H9 (cell line): ENCODE measurements at regions not wholly inside any gene's neighbourhood (a gene's known extent, or its start where the extent isn't known, plus 50 kb on each side); places are given as distances from the start of the nearest gene placed in this dataset.

Experiments used
- DNase-seq: peaks from one replicate; pipeline ENCODE4 v3.0.0-alpha.2; 2017
- H2AFZ ChIP-seq: one replicate; pipeline ENCODE4 v1.6.1; 2013; ENCODE audit warnings: mild to moderate bottlenecking, low read length, control low read depth, moderate library complexity
- H2AK5ac ChIP-seq: 2 replicates; pipeline ENCODE4 v1.6.1; 2013; ENCODE audit warnings: low read length, control low read depth, mixed read lengths; ENCODE audit not compliant: insufficient read length
- H2BK120ac ChIP-seq: one replicate; pipeline ENCODE4 v1.6.1; 2013; ENCODE audit warnings: low read depth, mild to moderate bottlenecking, low read length, control low read depth, inconsistent platforms; ENCODE audit not compliant: poor library complexity, severe bottlenecking
- H2BK12ac ChIP-seq: 2 replicates; pipeline ENCODE4 v1.6.1; 2013; ENCODE audit warnings: low read length, control low read depth, mixed read lengths, low read depth; ENCODE audit not compliant: insufficient read length
- H2BK15ac ChIP-seq: 2 replicates; pipeline ENCODE4 v1.6.1; 2013; ENCODE audit warnings: low read depth, low read length, control low read depth
- H2BK20ac ChIP-seq: one replicate; pipeline ENCODE4 v1.6.1; 2013; ENCODE audit warnings: low read depth, mild to moderate bottlenecking, low read length, control low read depth, inconsistent platforms; ENCODE audit not compliant: poor library complexity, severe bottlenecking
- H2BK5ac ChIP-seq: 2 replicates; pipeline ENCODE4 v1.6.1; 2013; ENCODE audit warnings: low read length, control low read depth, mixed read lengths; ENCODE audit not compliant: insufficient read length
- H3K14ac ChIP-seq: 2 replicates; pipeline ENCODE4 v1.6.1; 2013; ENCODE audit warnings: low read length, control low read depth; ENCODE audit not compliant: insufficient read depth
- H3K18ac ChIP-seq: 2 replicates; pipeline ENCODE4 v1.6.1; 2013; ENCODE audit warnings: low read depth, mild to moderate bottlenecking, mixed read lengths, low read length, control low read depth; ENCODE audit not compliant: insufficient read length
- H3K23ac ChIP-seq: 2 replicates; pipeline ENCODE4 v1.6.1; 2013; ENCODE audit warnings: low read length, control low read depth, mixed read lengths, low read depth; ENCODE audit not compliant: insufficient read length
- H3K23me2 ChIP-seq: 2 replicates; pipeline ENCODE4 v1.6.1; 2013; ENCODE audit warnings: low read depth, mild to moderate bottlenecking, mixed read lengths, low read length, control low read depth; ENCODE audit not compliant: insufficient read length, poor library complexity, severe bottlenecking
- H3K27ac ChIP-seq: 2 replicates; pipeline ENCODE4 v1.5.1; 2013; ENCODE audit warnings: low read length, control low read depth, mixed read lengths, low read depth; ENCODE audit not compliant: insufficient read length
- H3K27me3 ChIP-seq: 2 replicates; pipeline ENCODE4 v1.6.1; 2013; ENCODE audit warnings: low read length, control low read depth, inconsistent platforms; ENCODE audit not compliant: insufficient read depth
- H3K4ac ChIP-seq: 2 replicates; pipeline ENCODE4 v1.6.1; 2013; ENCODE audit warnings: low read depth, mild to moderate bottlenecking, control low read depth, inconsistent platforms, low read length, moderate library complexity
- H3K4me1 ChIP-seq: 2 replicates; pipeline ENCODE4 v1.6.1; 2013; ENCODE audit warnings: low read length, control low read depth, inconsistent platforms; ENCODE audit not compliant: insufficient read depth
- H3K4me2 ChIP-seq: 2 replicates; pipeline ENCODE4 v1.6.1; 2013; ENCODE audit warnings: low read length, control low read depth, mixed read lengths; ENCODE audit not compliant: insufficient read length, insufficient read depth
- H3K56ac ChIP-seq: 2 replicates; pipeline ENCODE4 v1.6.1; 2013; ENCODE audit warnings: low read depth, mild to moderate bottlenecking, mixed read lengths, low read length, control low read depth; ENCODE audit not compliant: insufficient read length
- H3K79me1 ChIP-seq: 2 replicates; pipeline ENCODE4 v1.6.1; 2013; ENCODE audit warnings: low read depth, mild to moderate bottlenecking, moderate library complexity, low read length, control low read depth, inconsistent platforms; ENCODE audit not compliant: insufficient read depth, poor library complexity, severe bottlenecking
- H3K79me2 ChIP-seq: 2 replicates; pipeline ENCODE4 v1.6.1; 2013; ENCODE audit warnings: low read length, control low read depth, inconsistent platforms; ENCODE audit not compliant: insufficient read depth
- H3K9ac ChIP-seq: 2 replicates; pipeline ENCODE4 v1.6.1; 2013; ENCODE audit warnings: low read length, control low read depth, mixed read lengths; ENCODE audit not compliant: insufficient read length; ENCODE audit errors: extremely low read depth
- H3K9me3 ChIP-seq: one replicate; pipeline ENCODE4 v1.6.1; 2013; ENCODE audit warnings: low read depth, low read length, inconsistent platforms; ENCODE audit not compliant: control insufficient read depth
- H3T11ph ChIP-seq: one replicate; pipeline ENCODE4 v1.6.1; 2013; ENCODE audit warnings: mild to moderate bottlenecking, low read length, control low read depth, inconsistent platforms
- H4K20me1 ChIP-seq: one replicate; pipeline ENCODE4 v1.6.1; 2013; ENCODE audit not compliant: control insufficient read depth, insufficient read length, insufficient read depth
- H4K5ac ChIP-seq: 2 replicates; pipeline ENCODE4 v1.6.1; 2013; ENCODE audit warnings: low read depth, mild to moderate bottlenecking, mixed read lengths, low read length, control low read depth; ENCODE audit not compliant: insufficient read length
- H4K8ac ChIP-seq: replicated peaks from 2 replicates; pipeline ENCODE4 v1.6.1; 2013; ENCODE audit warnings: low read length, control low read depth, mixed read lengths, low read depth; ENCODE audit not compliant: insufficient read length
- H4K91ac ChIP-seq: 2 replicates; pipeline ENCODE4 v1.6.1; 2013; ENCODE audit warnings: low read depth, mild to moderate bottlenecking, moderate library complexity, mixed read lengths, low read length, control low read depth; ENCODE audit not compliant: insufficient read length
- H3K27ac Mint-ChIP-seq, 3 experiments: 2 replicates in 2 of 3; 3 replicates in 1 of 3; pipeline ENCODE4 v1.8.0; 2020 to 2021; ENCODE audit warnings: mixed read lengths in 3 of 3, mild to moderate bottlenecking in 1 of 3, moderate library complexity in 1 of 3
- H3K27me3 Mint-ChIP-seq: 2 replicates; pipeline ENCODE4 v1.8.0; 2021; ENCODE audit warnings: low read depth, mild to moderate bottlenecking, moderate library complexity, mixed read lengths
- H3K36me3 Mint-ChIP-seq, 3 experiments: 2 replicates in 2 of 3; 3 replicates in 1 of 3; pipeline ENCODE4 v1.8.0; 2020 to 2021; ENCODE audit warnings: low read depth in 3 of 3, mixed read lengths in 3 of 3; ENCODE audit not compliant: insufficient read depth in 1 of 3
- H3K4me1 Mint-ChIP-seq, 2 experiments: 2 replicates each; pipeline ENCODE4 v1.8.0; 2020; ENCODE audit warnings: mixed read lengths in 2 of 2
- H3K4me3 Mint-ChIP-seq, 2 experiments: 2 replicates in 1 of 2; 3 replicates in 1 of 2; pipeline ENCODE4 v1.8.0; 2020 to 2021; ENCODE audit warnings: mild to moderate bottlenecking in 2 of 2, mixed read lengths in 2 of 2, moderate library complexity in 1 of 2
- H3K9me3 Mint-ChIP-seq, 2 experiments: 2 replicates in 1 of 2; 3 replicates in 1 of 2; pipeline ENCODE4 v1.8.0; 2020; ENCODE audit warnings: mild to moderate bottlenecking in 2 of 2, mixed read lengths in 2 of 2, moderate library complexity in 1 of 2
- CTCF ChIP-seq: fragments of 200-600 bp; sonication (generic); conservative IDR thresholded peaks from 3 replicates; pipeline ENCODE4 v1.8.0; 2021; ENCODE audit warnings: antibody characterized with exemption, mild to moderate bottlenecking
- WGBS: extraction: QIAGEN DNeasy Blood & Tissue Kit; methylation state at CpG from one replicate; pipeline ENCODE4 v1.1.7; 2013; ENCODE audit warnings: missing lambda C conversion rate, low lambda C conversion rate, mixed read lengths; ENCODE audit not compliant: insufficient read length; ENCODE audit errors: extremely low coverage; 5-methylcytosine and 5-hydroxymethylcytosine counted together

GRCh38 chr12:20142316-20142715 lies 226.0 kb upstream of the PDE3A start:
- no peak overlapping the region for H2AFZ ChIP-seq
- no peaks in the 10 kb centered on the region for H3K27me3 ChIP-seq
- H3T11ph ChIP-seq, result no peak overlapping the region
- H3K4ac ChIP-seq, result no peak overlapping the region
- no peak overlapping the region for H3K4me3 Mint-ChIP-seq
- H3K4me1 Mint-ChIP-seq, result peaks cover 3 to 4% of the 10 kb centered on the region in 2 experiments
- no peak overlapping the region for H2BK120ac ChIP-seq
- WGBS, result no CpG with 5 or more reads among the region's 1 CpG
- DNase-seq, result no peak
- H3K4me2 ChIP-seq, result no peak overlapping the region
- H3K27ac ChIP-seq, result no peak overlapping the region
- H2BK12ac ChIP-seq, result no peak overlapping the region
- no peak overlapping the region for H2BK20ac ChIP-seq
- H3K79me1 ChIP-seq, result no peaks in the 10 kb centered on the region
- no peak overlapping the region for H3K18ac ChIP-seq
- no peak overlapping the region for H2BK15ac ChIP-seq
- no peaks in the 10 kb centered on the region for H3K9me3 ChIP-seq
- no peaks in the 10 kb centered on the region for H3K4me1 ChIP-seq
- no peaks in the 10 kb centered on the region for H4K20me1 ChIP-seq
- H4K5ac ChIP-seq, result no peak overlapping the region
- H3K36me3 Mint-ChIP-seq, result no peaks in the 10 kb centered on the region
- no peak overlapping the region for H3K27ac Mint-ChIP-seq
- H2AK5ac ChIP-seq, result no peak overlapping the region
- H3K27me3 Mint-ChIP-seq, result no peaks in the 10 kb centered on the region
- no peak overlapping the region for H3K9ac ChIP-seq
- no peak for TF ChIP-seq CTCF
- no peaks in the 10 kb centered on the region for H3K23me2 ChIP-seq
- H4K91ac ChIP-seq, result no peak overlapping the region
- no peak overlapping the region for H2BK5ac ChIP-seq
- no peak overlapping the region for H4K8ac ChIP-seq
- H3K79me2 ChIP-seq, result no peaks in the 10 kb centered on the region
- no peak overlapping the region for H3K23ac ChIP-seq
- no peak overlapping the region for H3K14ac ChIP-seq
- H3K9me3 Mint-ChIP-seq, result no peaks in the 10 kb centered on the region
- no peak overlapping the region for H3K56ac ChIP-seq
